WTC11 (cell line): ENCODE measurements at regions not wholly inside any gene's neighbourhood (a gene's known extent, or its start where the extent isn't known, plus 50 kb on each side); places are given as distances from the start of the nearest gene placed in this dataset.

ENCODE experiments used
- NR2C2 ChIP-seq: sonication (generic); formaldehyde crosslinking; IDR thresholded peaks from 2 replicates; pipeline ENCODE4 v1.8.0; 2022; ENCODE audit warnings: mild to moderate bottlenecking, missing genetic modification reagents
- SP1 ChIP-seq: sonication (generic); formaldehyde crosslinking; conservative IDR thresholded peaks from 2 replicates; pipeline ENCODE4 v1.8.1; 2022; ENCODE audit warnings: missing genetic modification reagents
- TF ChIP-seq, protein P1 (sequence below): sonication (generic); formaldehyde crosslinking; IDR thresholded peaks from 2 replicates; pipeline ENCODE4 v1.8.0; 2022; ENCODE audit warnings: mild to moderate bottlenecking, missing genetic modification reagents
- TF ChIP-seq, protein P2 (sequence below): fragments of 200-600 bp; IDR thresholded peaks from 2 replicates; pipeline ENCODE4 v1.8.0; 2022; ENCODE audit warnings: antibody characterized with exemption
- TF ChIP-seq, protein P3 (sequence below): sonication (generic); formaldehyde crosslinking; IDR thresholded peaks from 2 replicates; pipeline ENCODE4 v1.8.0; 2022; ENCODE audit warnings: mild to moderate bottlenecking, missing genetic modification reagents
- TF ChIP-seq, protein P4 (sequence below): sonication (generic); formaldehyde crosslinking; IDR thresholded peaks from 2 replicates; pipeline ENCODE4 v1.8.1; 2023; ENCODE audit warnings: mild to moderate bottlenecking, missing genetic modification reagents

DNA sequence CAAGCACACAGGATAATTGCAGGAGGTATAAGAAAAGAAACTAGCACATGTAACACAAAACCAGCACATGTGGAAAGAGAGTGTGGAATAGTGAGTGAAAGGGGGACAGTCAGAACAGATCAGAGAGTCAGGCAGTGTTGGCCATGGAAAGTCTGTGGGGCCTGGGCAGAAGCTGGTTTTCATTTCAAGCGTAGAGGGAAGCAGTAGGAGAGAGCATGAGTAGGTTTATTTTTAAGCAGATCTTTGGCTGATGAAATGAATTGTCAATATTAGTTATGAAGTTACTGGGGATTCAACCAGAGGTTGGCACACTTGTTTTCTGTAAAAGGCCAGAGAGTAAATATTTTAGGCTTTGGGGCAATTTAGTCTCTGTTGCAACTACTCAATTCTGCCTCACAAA, 283.1 kb downstream of the SMARCA2 start:
- TF ChIP-seq, protein P1, sequence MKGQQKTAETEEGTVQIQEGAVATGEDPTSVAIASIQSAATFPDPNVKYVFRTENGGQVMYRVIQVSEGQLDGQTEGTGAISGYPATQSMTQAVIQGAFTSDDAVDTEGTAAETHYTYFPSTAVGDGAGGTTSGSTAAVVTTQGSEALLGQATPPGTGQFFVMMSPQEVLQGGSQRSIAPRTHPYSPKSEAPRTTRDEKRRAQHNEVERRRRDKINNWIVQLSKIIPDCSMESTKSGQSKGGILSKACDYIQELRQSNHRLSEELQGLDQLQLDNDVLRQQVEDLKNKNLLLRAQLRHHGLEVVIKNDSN, result no peak
- TF ChIP-seq SP1 (CRISPR knock-in tag), result no peak
- TF ChIP-seq, protein P2, sequence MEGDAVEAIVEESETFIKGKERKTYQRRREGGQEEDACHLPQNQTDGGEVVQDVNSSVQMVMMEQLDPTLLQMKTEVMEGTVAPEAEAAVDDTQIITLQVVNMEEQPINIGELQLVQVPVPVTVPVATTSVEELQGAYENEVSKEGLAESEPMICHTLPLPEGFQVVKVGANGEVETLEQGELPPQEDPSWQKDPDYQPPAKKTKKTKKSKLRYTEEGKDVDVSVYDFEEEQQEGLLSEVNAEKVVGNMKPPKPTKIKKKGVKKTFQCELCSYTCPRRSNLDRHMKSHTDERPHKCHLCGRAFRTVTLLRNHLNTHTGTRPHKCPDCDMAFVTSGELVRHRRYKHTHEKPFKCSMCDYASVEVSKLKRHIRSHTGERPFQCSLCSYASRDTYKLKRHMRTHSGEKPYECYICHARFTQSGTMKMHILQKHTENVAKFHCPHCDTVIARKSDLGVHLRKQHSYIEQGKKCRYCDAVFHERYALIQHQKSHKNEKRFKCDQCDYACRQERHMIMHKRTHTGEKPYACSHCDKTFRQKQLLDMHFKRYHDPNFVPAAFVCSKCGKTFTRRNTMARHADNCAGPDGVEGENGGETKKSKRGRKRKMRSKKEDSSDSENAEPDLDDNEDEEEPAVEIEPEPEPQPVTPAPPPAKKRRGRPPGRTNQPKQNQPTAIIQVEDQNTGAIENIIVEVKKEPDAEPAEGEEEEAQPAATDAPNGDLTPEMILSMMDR, result no peak
- TF ChIP-seq, protein P3, sequence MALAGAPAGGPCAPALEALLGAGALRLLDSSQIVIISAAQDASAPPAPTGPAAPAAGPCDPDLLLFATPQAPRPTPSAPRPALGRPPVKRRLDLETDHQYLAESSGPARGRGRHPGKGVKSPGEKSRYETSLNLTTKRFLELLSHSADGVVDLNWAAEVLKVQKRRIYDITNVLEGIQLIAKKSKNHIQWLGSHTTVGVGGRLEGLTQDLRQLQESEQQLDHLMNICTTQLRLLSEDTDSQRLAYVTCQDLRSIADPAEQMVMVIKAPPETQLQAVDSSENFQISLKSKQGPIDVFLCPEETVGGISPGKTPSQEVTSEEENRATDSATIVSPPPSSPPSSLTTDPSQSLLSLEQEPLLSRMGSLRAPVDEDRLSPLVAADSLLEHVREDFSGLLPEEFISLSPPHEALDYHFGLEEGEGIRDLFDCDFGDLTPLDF, result no peak
- TF ChIP-seq, protein P4, sequence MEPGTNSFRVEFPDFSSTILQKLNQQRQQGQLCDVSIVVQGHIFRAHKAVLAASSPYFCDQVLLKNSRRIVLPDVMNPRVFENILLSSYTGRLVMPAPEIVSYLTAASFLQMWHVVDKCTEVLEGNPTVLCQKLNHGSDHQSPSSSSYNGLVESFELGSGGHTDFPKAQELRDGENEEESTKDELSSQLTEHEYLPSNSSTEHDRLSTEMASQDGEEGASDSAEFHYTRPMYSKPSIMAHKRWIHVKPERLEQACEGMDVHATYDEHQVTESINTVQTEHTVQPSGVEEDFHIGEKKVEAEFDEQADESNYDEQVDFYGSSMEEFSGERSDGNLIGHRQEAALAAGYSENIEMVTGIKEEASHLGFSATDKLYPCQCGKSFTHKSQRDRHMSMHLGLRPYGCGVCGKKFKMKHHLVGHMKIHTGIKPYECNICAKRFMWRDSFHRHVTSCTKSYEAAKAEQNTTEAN (CRISPR knock-in tag), result no peak
- TF ChIP-seq NR2C2 (CRISPR knock-in tag), result no peak
